Activated T-helper 1 cell treated with anti-CD3 and anti-CD28 coated beads, Interleukin-12 subunit alpha, Interleukin-12 subunit beta, Interleukin-2, Interleukin-4 antibody, amounts not matched to agents 30 ng/mL and 10 ng/mL and 1 ng/mL, durations not matched to agents 14 hours and 24 hours and 36 hours (primary cell): ENCODE measurements at regions not wholly inside any gene's neighbourhood (a gene's known extent, or its start where the extent isn't known, plus 50 kb on each side); places are given as distances from the start of the nearest gene placed in this dataset.
"Not testable (repeated sequence)": the region's sequence is repeated elsewhere in the genome, so short reads cannot be mapped to it uniquely, and the experiment has no call there.

ENCODE experiments used
- DNase-seq: peaks from one replicate; pipeline ENCODE4 v3.0.0; 2021; ENCODE audit warnings: low spot score
- H3K27ac Mint-ChIP-seq: one replicate; pipeline ENCODE4 v1.8.0; 2021; ENCODE audit warnings: mild to moderate bottlenecking, mixed read lengths
- H3K27me3 Mint-ChIP-seq: one replicate; pipeline ENCODE4 v1.8.0; 2022; ENCODE audit warnings: mild to moderate bottlenecking, moderate library complexity, mixed read lengths; ENCODE audit not compliant: insufficient read depth
- H3K36me3 Mint-ChIP-seq: one replicate; pipeline ENCODE4 v1.8.0; 2021; ENCODE audit warnings: low read depth, mixed read lengths
- H3K4me1 Mint-ChIP-seq: one replicate; pipeline ENCODE4 v1.8.0; 2021; ENCODE audit warnings: low read depth, mixed read lengths
- H3K4me3 Mint-ChIP-seq: one replicate; pipeline ENCODE4 v1.8.0; 2021; ENCODE audit warnings: mild to moderate bottlenecking, moderate library complexity, mixed read lengths
- H3K9me3 Mint-ChIP-seq: one replicate; pipeline ENCODE4 v1.8.0; 2021; ENCODE audit warnings: mixed read lengths
- intact Hi-C: fragments of 100-400 bp; cut with micrococcal nuclease; formaldehyde crosslinking; loops from one replicate; pipeline ENCODE4 v1.15.1; 2024

- H3K36me3 Mint-ChIP-seq = no peaks in the 10 kb centered on the region
- H3K27me3 Mint-ChIP-seq = peaks cover 11% of the 10 kb centered on the region
- H3K4me3 Mint-ChIP-seq = no peak overlapping the region
- H3K4me1 Mint-ChIP-seq = peaks cover 10% of the 10 kb centered on the region
- DNase-seq = no peak
- H3K27ac Mint-ChIP-seq = no peak overlapping the region
- H3K9me3 Mint-ChIP-seq = no peaks in the 10 kb centered on the region
- intact Hi-C loops = no loop called here
Observed at GRCh38 chr7:3143869-3144775, 100.5 kb upstream of the CARD11 start.

- DNase-seq, H3K36me3 Mint-ChIP-seq, H3K9me3 Mint-ChIP-seq, intact Hi-C loops, H3K27ac Mint-ChIP-seq, H3K4me3 Mint-ChIP-seq: not testable (repeated sequence)
- Mint-ChIP-seq H3K27me3 (peaks cover 11% of the 10 kb centered on the region), H3K4me1 (peaks cover 10% of the 10 kb centered on the region)
Observed at GRCh38 chr7:3144776-3145125, 101.1 kb upstream of the CARD11 start.

DNA sequence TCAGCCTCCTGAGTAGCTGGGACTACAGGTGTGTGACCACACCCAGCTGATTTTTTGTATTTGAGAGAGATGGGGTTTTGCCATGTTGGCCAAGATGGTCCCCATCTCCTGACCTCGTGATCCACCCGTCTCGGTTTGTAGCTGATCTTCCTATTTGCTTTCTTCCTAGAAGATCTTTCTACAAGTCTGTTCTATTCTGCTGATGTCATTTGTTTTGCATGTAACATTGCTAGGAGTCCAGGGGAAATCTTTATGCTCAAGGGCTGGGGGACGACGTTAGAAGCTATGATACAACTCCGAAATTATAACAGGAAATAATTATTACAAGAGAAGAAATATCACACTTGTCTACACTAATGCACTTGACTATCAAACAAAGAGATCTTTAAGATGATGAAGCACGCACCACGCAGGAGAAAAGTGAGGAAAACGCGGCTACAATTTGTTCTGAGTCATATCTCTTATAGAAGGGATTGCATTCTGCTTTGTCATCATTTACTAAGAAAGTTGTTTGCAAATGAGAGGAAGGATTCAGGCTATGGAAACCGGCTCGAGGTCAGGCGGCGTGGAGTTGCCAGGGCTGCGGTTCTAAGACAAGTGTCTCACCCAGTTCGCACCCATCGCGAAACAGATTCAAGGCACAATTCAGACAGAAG, 103.0 kb upstream of the CARD11 start:
- DNase-seq = no peak

DNA sequence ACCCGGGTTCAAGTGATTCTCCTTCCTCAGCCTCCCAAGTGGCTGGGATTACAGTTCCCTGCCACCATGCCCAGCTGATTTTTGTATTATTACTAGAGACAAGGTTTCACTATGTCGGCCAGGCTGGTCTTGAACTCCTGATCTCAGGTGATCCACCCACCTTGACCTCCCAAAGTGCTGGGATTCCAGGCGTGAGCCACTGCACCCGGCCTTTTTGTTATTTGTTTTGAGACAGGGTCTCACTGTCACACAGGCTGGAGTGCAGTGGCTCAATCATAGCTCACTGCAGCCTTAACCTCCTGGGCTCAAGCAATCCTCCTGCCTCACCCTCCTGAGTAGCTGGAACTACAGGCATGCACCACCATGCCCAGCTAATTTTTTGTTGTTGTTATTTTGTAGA, 104.8 kb upstream of the CARD11 start:
- H3K4me1 Mint-ChIP-seq = peaks cover 21% of the 10 kb centered on the region
- DNase-seq, H3K9me3 Mint-ChIP-seq, intact Hi-C loops, H3K36me3 Mint-ChIP-seq, H3K27me3 Mint-ChIP-seq, H3K4me3 Mint-ChIP-seq, H3K27ac Mint-ChIP-seq: not testable (repeated sequence)

More for the DNA sequence above, 103.0 kb upstream of the CARD11 start:
- Mint-ChIP-seq H3K27me3 (peaks cover 9% of the 10 kb centered on the region), H3K9me3 (no peaks in the 10 kb centered on the region), H3K4me3 (no peak overlapping the region), H3K36me3 (no peaks in the 10 kb centered on the region), H3K4me1 (peaks cover 18% of the 10 kb centered on the region), H3K27ac (peak overlapping the region; percentile 3)
- intact Hi-C loops = no loop called here

DNA sequence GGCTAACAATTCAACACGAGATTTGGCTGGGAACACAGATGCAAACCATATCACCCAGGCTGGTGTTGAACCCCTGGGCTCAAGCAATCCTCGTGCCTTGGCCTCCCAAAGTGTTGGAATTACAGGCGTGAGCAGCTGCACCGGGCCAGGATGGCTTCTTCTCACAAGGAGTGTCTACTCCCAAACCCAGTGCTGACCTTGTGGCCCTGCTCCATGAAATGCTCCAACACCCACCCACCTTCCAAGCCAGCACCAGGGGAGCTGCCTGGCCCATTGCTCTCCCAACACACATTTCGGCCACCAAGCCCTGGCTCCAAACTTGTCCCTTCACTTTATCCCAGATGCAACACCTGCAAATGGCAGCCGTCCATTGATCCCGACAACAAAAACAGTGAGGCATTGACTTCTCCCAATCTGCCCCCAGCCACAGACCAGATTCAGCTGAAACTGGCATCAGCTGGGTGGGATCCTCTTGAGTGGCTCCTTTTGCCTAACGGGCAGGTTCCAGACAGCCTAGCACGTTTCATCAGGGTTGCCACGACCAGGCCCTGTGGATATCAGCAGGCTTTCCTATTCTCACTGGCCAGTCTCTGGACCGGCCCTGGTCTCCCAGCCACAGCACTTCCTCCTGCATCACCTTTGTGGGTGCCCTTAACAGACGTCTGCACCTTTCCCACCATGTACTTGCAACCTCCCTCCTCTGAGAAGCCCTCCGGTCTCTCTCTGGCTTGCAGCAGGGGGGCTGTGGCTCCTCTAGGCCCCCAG, 105.7 kb upstream of the CARD11 start:
- peaks cover 27% of the 10 kb centered on the region for H3K4me1 Mint-ChIP-seq
- H3K4me3 Mint-ChIP-seq = no peak overlapping the region
- H3K9me3 Mint-ChIP-seq = no peaks in the 10 kb centered on the region
- no peaks in the 10 kb centered on the region for H3K36me3 Mint-ChIP-seq
- intact Hi-C loops = no loop called here
- peaks cover 8% of the 10 kb centered on the region for H3K27me3 Mint-ChIP-seq
- DNase-seq = no peak
- no peak overlapping the region for H3K27ac Mint-ChIP-seq

DNA sequence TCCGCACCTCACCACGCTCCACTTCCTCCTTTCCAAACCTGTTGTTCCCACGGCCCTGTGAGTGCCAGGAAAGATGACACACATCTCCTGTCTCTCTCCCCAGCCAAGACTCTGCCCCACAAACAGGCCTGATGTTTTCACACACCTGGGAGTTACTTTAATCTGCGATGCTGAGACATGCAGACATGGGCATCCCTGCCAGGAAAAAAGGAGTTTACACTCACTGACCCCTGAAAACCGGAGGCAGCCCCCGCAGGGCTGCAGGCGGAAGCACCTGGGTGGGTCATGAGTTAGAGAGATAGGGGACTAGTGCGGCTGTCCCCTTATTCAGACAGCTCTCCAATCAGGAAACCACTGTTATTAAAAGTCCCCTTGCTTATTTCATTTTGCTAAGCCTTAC, 106.4 kb upstream of the CARD11 start:
- H3K27me3 Mint-ChIP-seq = peaks cover 10% of the 10 kb centered on the region
- no peak overlapping the region for H3K4me3 Mint-ChIP-seq
- no peak overlapping the region for H3K27ac Mint-ChIP-seq
- peaks cover 33% of the 10 kb centered on the region for H3K4me1 Mint-ChIP-seq
- no peak for DNase-seq
- intact Hi-C loops = loop anchor here (5.0 to 10.0 kb wide), 2 partner anchors 43 to 195 kb away; no protein-coding TSS in a partner anchor
- H3K36me3 Mint-ChIP-seq = peaks cover 2% of the 10 kb centered on the region
- H3K9me3 Mint-ChIP-seq = peaks cover 5% of the 10 kb centered on the region

DNA sequence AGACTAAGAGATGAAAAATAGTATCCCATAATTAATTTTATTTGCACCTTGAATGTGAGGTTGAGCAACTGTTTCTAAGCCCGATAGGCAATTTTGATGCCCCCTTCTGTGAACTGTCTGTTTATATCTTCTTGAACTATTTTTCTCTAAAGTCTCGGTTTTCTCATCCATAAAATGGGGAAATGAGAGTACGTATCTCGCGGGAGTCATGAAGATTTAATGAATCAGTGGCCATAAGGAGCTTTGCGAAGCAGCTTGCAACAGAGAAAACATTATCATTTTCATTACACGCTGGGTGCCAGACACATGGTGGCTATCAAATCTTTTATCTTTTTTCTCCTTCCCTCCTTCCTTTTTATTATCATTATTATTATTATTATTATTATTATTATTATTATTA, 108.1 kb upstream of the CARD11 start:
- intact Hi-C loops = loop anchor here (5.0 to 10.0 kb wide), 2 partner anchors 44 to 197 kb away; no protein-coding TSS in a partner anchor
- Mint-ChIP-seq H3K4me3 (no peak overlapping the region), H3K4me1 (peaks cover 30% of the 10 kb centered on the region), H3K9me3 (peaks cover 5% of the 10 kb centered on the region), H3K27ac (no peak overlapping the region), H3K36me3 (peaks cover 2% of the 10 kb centered on the region), H3K27me3 (peaks cover 10% of the 10 kb centered on the region)
- DNase-seq = no peak

- no peak for DNase-seq
- Mint-ChIP-seq H3K4me1 (peaks cover 32% of the 10 kb centered on the region), H3K27ac (no peak overlapping the region), H3K4me3 (no peak overlapping the region), H3K9me3 (peaks cover 5% of the 10 kb centered on the region), H3K36me3 (peaks cover 2% of the 10 kb centered on the region), H3K27me3 (peaks cover 7% of the 10 kb centered on the region)
- intact Hi-C loops = loop anchor here (5.0 to 10.0 kb wide), 2 partner anchors 45 to 198 kb away; no protein-coding TSS in a partner anchor
Observed at GRCh38 chr7:3152714-3153113, 109.0 kb upstream of the CARD11 start.

GRCh38 chr7:3153118-3153517, 109.5 kb upstream of the CARD11 start:
- peaks cover 2% of the 10 kb centered on the region for H3K36me3 Mint-ChIP-seq
- H3K9me3 Mint-ChIP-seq = peaks cover 5% of the 10 kb centered on the region
- intact Hi-C loops = loop anchor here (5.0 to 10.0 kb wide), 2 partner anchors 46 to 198 kb away; no protein-coding TSS in a partner anchor
- H3K4me3 Mint-ChIP-seq = no peak overlapping the region
- H3K4me1 Mint-ChIP-seq = peaks cover 36% of the 10 kb centered on the region
- no peak for DNase-seq
- peaks cover 7% of the 10 kb centered on the region for H3K27me3 Mint-ChIP-seq
- H3K27ac Mint-ChIP-seq = no peak overlapping the region

GRCh38 chr7:3154317-3154716, 110.7 kb upstream of the CARD11 start:
- DNase-seq = no peak
- H3K4me3 Mint-ChIP-seq = no peak overlapping the region
- H3K27me3 Mint-ChIP-seq = peaks cover 7% of the 10 kb centered on the region
- H3K27ac Mint-ChIP-seq = no peak overlapping the region
- H3K4me1 Mint-ChIP-seq = peaks cover 37% of the 10 kb centered on the region
- intact Hi-C loops = loop anchor here (2.0 to 10.0 kb wide), 4 partner anchors 47 to 260 kb away; no protein-coding TSS in a partner anchor
- peaks cover 2% of the 10 kb centered on the region for H3K36me3 Mint-ChIP-seq
- peaks cover 5% of the 10 kb centered on the region for H3K9me3 Mint-ChIP-seq

DNA sequence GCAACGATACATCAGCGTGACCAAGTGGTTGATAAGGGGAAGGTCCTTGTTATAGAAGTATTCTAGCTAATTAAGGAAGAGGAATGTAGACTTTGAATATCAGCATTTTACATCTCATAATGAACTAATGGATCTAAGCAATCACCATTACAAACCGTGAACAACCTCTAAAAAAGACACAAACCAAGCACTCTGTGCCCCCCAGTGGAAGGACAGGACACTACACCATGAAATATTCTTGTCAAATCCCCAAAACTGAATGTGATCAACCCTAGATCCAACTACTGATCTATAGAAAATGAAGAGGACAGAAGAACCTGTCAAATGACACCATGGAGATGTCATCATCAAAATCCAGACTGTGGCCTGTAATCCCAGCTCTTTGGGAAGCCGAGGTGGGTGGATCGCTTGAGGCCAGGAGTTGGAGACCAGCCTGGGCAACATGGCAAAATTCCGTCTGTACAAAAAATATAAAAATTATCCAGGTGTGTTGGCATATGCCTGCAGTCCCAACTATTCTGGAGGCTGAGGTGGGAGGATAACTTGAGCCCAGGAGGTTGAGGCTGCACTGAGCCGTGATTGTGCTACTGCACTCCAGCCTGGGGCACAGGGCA, 111.3 kb upstream of the CARD11 start:
- peaks cover 34% of the 10 kb centered on the region for H3K4me1 Mint-ChIP-seq
- H3K9me3 Mint-ChIP-seq = peaks cover 5% of the 10 kb centered on the region
- peak; percentile 46 for DNase-seq
- intact Hi-C loops = loop anchor here (1.0 to 10.0 kb wide), 9 partner anchors 48 to 290 kb away; partner anchors contain the start of gene CARD11
- H3K4me3 Mint-ChIP-seq = no peak overlapping the region
- H3K27me3 Mint-ChIP-seq = peaks cover 9% of the 10 kb centered on the region
- H3K27ac Mint-ChIP-seq = no peak overlapping the region
- peaks cover 2% of the 10 kb centered on the region for H3K36me3 Mint-ChIP-seq

- intact Hi-C loops = loop anchor here (10.0 kb wide), 1 partner anchor 202 kb away; no protein-coding TSS in a partner anchor
- peaks cover 8% of the 10 kb centered on the region for H3K27me3 Mint-ChIP-seq
- no peak overlapping the region for H3K4me3 Mint-ChIP-seq
- H3K4me1 Mint-ChIP-seq = peaks cover 30% of the 10 kb centered on the region
- peaks cover 2% of the 10 kb centered on the region for H3K36me3 Mint-ChIP-seq
- no peak for DNase-seq
- peaks cover 5% of the 10 kb centered on the region for H3K9me3 Mint-ChIP-seq
- no peak overlapping the region for H3K27ac Mint-ChIP-seq
Observed at GRCh38 chr7:3156508-3156907, 112.8 kb upstream of the CARD11 start.
